ENCODE measurements at regions not wholly inside any gene's neighbourhood (a gene's known extent, or its start where the extent isn't known, plus 50 kb on each side); places are given as distances from the start of the nearest gene placed in this dataset.

GRCh38 chr2:16742026-16742425, 76.4 kb upstream of the CYRIA start:
- no peak overlapping the region for H2AFZ ChIP-seq (ENCODE audit: low read depth, low read length)
- no peaks in the 10 kb centered on the region for H3K4me1 ChIP-seq (ENCODE audit: control insufficient read depth, insufficient read depth, low read depth, low read length)
- H3K4ac ChIP-seq (ENCODE audit: low read depth in 1 of 2, low read length in 2 of 2) = no peak overlapping the region
- H3K23ac ChIP-seq (ENCODE audit: low read length in 2 of 2) = no peak overlapping the region
- no peaks in the 10 kb centered on the region for H3K9me3 ChIP-seq (ENCODE audit: control insufficient read depth, low read length)
- no peak overlapping the region for H3K4me3 ChIP-seq (ENCODE audit: insufficient read depth in 1 of 2, low read depth in 1 of 2, low read length in 2 of 2)
- H3K9ac ChIP-seq (ENCODE audit: low read length) = no peak overlapping the region
- 81% methylated on average over 1 of the region's 1 CpG for WGBS
- no peak overlapping the region for H2BK12ac ChIP-seq (ENCODE audit: low read length in 2 of 2)
- H2BK15ac ChIP-seq (ENCODE audit: low read depth, poor library complexity, severe bottlenecking) = no peak overlapping the region
- H3K27me3 ChIP-seq (ENCODE audit: control insufficient read depth in 1 of 2, insufficient read depth in 1 of 2, low read length in 2 of 2) = peaks cover 8 to 10% of the 10 kb centered on the region in 2 experiments
- no peak overlapping the region for H4K8ac ChIP-seq (ENCODE audit: low read length)
- H2BK5ac ChIP-seq (ENCODE audit: low read depth, low read length, poor library complexity, severe bottlenecking) = no peak overlapping the region
- no peak overlapping the region for H2BK120ac ChIP-seq (ENCODE audit: low read depth, low read length)
- no peak overlapping the region for H3K18ac ChIP-seq (ENCODE audit: low read depth in 1 of 2, low read length in 2 of 2)
- H3K27ac ChIP-seq (ENCODE audit: low read length, poor library complexity, severe bottlenecking) = no peak overlapping the region
- H3K4me2 ChIP-seq (ENCODE audit: low read length, poor library complexity, severe bottlenecking) = no peak overlapping the region
- H4K91ac ChIP-seq (ENCODE audit: low read length) = no peak overlapping the region
- no peaks in the 10 kb centered on the region for H3K36me3 ChIP-seq (ENCODE audit: control insufficient read depth in 1 of 2, insufficient read depth in 2 of 2, low read depth in 1 of 2, low read length in 2 of 2)
- no peak for DNase-seq
- H3K79me1 ChIP-seq (replicated peaks; ENCODE audit: low read length, poor library complexity, severe bottlenecking) = no peaks in the 10 kb centered on the region
- H3K14ac ChIP-seq (ENCODE audit: low read length in 2 of 2) = no peak overlapping the region
- H2AK5ac ChIP-seq (ENCODE audit: low read length, severe bottlenecking) = no peak overlapping the region

DNA sequence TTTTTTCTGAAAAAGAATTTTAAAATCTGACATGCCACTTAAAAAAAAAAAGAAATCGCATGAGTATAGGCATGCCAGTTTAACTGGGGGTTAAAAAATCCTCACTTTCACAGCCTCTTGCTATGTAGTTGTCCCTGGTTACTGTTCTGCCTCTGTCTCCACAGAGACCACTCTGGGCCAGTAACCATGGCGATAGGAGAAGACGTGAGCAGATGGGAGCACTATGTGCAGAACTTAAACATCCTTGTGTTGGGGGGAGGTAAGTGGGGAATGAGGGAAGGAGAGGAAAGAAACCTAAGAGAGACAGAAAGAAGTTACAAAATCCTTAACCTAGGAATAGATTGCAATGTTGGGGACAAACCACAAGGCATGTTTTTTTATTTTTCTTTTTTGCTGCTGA, 75.9 kb upstream of the CYRIA start:
- no peak overlapping the region for H3K4ac ChIP-seq (ENCODE audit: low read depth in 1 of 2, low read length in 2 of 2)
- H3K23ac ChIP-seq (ENCODE audit: low read length in 2 of 2) = no peak overlapping the region
- no peak overlapping the region for H3K18ac ChIP-seq (ENCODE audit: low read depth in 1 of 2, low read length in 2 of 2)
- no peak overlapping the region for H2AK5ac ChIP-seq (ENCODE audit: low read length, severe bottlenecking)
- H4K8ac ChIP-seq (ENCODE audit: low read length) = no peak overlapping the region
- H3K9ac ChIP-seq (ENCODE audit: low read length) = no peak overlapping the region
- no peak overlapping the region for H3K4me2 ChIP-seq (ENCODE audit: low read length, poor library complexity, severe bottlenecking)
- no peak overlapping the region for H2BK5ac ChIP-seq (ENCODE audit: low read depth, low read length, poor library complexity, severe bottlenecking)
- H2BK12ac ChIP-seq (ENCODE audit: low read length in 2 of 2) = no peak overlapping the region
- H3K79me1 ChIP-seq (replicated peaks; ENCODE audit: low read length, poor library complexity, severe bottlenecking) = no peaks in the 10 kb centered on the region
- DNase-seq = no peak
- H3K36me3 ChIP-seq (ENCODE audit: control insufficient read depth in 1 of 2, insufficient read depth in 2 of 2, low read depth in 1 of 2, low read length in 2 of 2) = no peaks in the 10 kb centered on the region
- WGBS = 86% methylated on average over 3 of the region's 3 CpGs
- no peak overlapping the region for H2BK120ac ChIP-seq (ENCODE audit: low read depth, low read length)
- no peak overlapping the region for H4K91ac ChIP-seq (ENCODE audit: low read length)
- H3K27ac ChIP-seq (ENCODE audit: low read length, poor library complexity, severe bottlenecking) = no peak overlapping the region
- H3K4me1 ChIP-seq (ENCODE audit: control insufficient read depth, insufficient read depth, low read depth, low read length) = no peaks in the 10 kb centered on the region
- no peaks in the 10 kb centered on the region for H3K9me3 ChIP-seq (ENCODE audit: control insufficient read depth, low read length)
- no peak overlapping the region for H3K4me3 ChIP-seq (ENCODE audit: insufficient read depth in 1 of 2, low read depth in 1 of 2, low read length in 2 of 2)
- H2AFZ ChIP-seq (ENCODE audit: low read depth, low read length) = no peak overlapping the region
- H2BK15ac ChIP-seq (ENCODE audit: low read depth, poor library complexity, severe bottlenecking) = no peak overlapping the region
- no peak overlapping the region for H3K14ac ChIP-seq (ENCODE audit: low read length in 2 of 2)
- H3K27me3 ChIP-seq (ENCODE audit: control insufficient read depth in 1 of 2, insufficient read depth in 1 of 2, low read length in 2 of 2) = peaks cover 4 to 10% of the 10 kb centered on the region in 2 experiments

DNA sequence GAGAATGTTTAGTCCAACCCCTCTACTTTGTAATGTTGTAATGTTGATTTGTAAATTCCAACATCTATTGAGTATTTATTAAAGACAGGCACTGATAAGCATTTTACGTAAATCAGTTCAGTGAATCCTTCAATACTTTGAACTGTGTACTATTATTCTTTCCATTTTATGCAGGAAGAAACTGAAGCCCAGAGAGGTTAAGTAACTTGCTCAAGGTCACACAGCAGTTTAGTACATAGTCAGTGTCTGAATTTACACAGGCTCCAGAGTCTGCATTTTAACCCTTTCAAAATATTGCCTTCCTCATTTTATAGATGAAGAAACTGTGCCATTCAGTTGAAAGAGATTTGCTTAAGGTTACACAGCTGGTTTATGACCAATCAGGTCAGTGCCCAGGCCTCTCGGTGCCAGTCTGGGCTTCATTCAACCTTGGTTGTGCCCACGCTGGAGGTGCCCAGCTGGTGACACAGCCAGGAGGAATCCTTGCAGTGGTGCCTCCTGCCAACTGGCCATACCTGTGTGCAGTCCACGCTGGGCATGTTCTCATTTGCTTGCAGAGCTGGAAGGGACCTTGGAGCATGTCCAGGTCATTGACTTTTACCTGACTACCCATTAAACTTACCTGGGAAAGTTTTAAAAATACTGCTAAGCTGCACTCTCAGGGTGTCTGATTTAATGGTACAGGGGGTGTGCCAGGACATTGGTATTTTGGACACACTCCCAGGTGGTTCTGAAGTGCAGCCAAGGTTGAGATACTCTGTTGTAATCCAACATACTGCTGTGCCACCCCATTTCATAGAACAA, 74.3 kb upstream of the CYRIA start:
- no peak for DNase-seq
- no peaks in the 10 kb centered on the region for H3K36me3 ChIP-seq (ENCODE audit: control insufficient read depth in 1 of 2, insufficient read depth in 2 of 2, low read depth in 1 of 2, low read length in 2 of 2)
- H2AFZ ChIP-seq (ENCODE audit: low read depth, low read length) = no peak overlapping the region
- 88% methylated on average over 3 of the region's 4 CpGs for WGBS
- H3K14ac ChIP-seq (ENCODE audit: low read length in 2 of 2) = peak overlapping the region in 1 of 2 experiments; percentile 4
- no peaks in the 10 kb centered on the region for H3K9me3 ChIP-seq (ENCODE audit: control insufficient read depth, low read length)
- H3K27me3 ChIP-seq (ENCODE audit: control insufficient read depth in 1 of 2, insufficient read depth in 1 of 2, low read length in 2 of 2) = peaks cover 4 to 10% of the 10 kb centered on the region in 2 experiments
- no peak overlapping the region for H3K4me3 ChIP-seq (ENCODE audit: insufficient read depth in 1 of 2, low read depth in 1 of 2, low read length in 2 of 2)
- H2BK12ac ChIP-seq (ENCODE audit: low read length in 2 of 2) = no peak overlapping the region
- no peak overlapping the region for H3K23ac ChIP-seq (ENCODE audit: low read length in 2 of 2)
- no peak overlapping the region for H3K4ac ChIP-seq (ENCODE audit: low read depth in 1 of 2, low read length in 2 of 2)
- no peak overlapping the region for H4K8ac ChIP-seq (ENCODE audit: low read length)
- no peak overlapping the region for H4K91ac ChIP-seq (ENCODE audit: low read length)
- H3K18ac ChIP-seq (ENCODE audit: low read depth in 1 of 2, low read length in 2 of 2) = no peak overlapping the region
- no peak overlapping the region for H2BK120ac ChIP-seq (ENCODE audit: low read depth, low read length)
- H2BK5ac ChIP-seq (ENCODE audit: low read depth, low read length, poor library complexity, severe bottlenecking) = no peak overlapping the region
- H3K27ac ChIP-seq (ENCODE audit: low read length, poor library complexity, severe bottlenecking) = no peak overlapping the region
- H3K9ac ChIP-seq (ENCODE audit: low read length) = no peak overlapping the region
- no peaks in the 10 kb centered on the region for H3K4me1 ChIP-seq (ENCODE audit: control insufficient read depth, insufficient read depth, low read depth, low read length)
- H2BK15ac ChIP-seq (ENCODE audit: low read depth, poor library complexity, severe bottlenecking) = no peak overlapping the region
- no peak overlapping the region for H2AK5ac ChIP-seq (ENCODE audit: low read length, severe bottlenecking)
- H3K79me1 ChIP-seq (replicated peaks; ENCODE audit: low read length, poor library complexity, severe bottlenecking) = no peaks in the 10 kb centered on the region
- H3K4me2 ChIP-seq (ENCODE audit: low read length, poor library complexity, severe bottlenecking) = no peak overlapping the region

DNA sequence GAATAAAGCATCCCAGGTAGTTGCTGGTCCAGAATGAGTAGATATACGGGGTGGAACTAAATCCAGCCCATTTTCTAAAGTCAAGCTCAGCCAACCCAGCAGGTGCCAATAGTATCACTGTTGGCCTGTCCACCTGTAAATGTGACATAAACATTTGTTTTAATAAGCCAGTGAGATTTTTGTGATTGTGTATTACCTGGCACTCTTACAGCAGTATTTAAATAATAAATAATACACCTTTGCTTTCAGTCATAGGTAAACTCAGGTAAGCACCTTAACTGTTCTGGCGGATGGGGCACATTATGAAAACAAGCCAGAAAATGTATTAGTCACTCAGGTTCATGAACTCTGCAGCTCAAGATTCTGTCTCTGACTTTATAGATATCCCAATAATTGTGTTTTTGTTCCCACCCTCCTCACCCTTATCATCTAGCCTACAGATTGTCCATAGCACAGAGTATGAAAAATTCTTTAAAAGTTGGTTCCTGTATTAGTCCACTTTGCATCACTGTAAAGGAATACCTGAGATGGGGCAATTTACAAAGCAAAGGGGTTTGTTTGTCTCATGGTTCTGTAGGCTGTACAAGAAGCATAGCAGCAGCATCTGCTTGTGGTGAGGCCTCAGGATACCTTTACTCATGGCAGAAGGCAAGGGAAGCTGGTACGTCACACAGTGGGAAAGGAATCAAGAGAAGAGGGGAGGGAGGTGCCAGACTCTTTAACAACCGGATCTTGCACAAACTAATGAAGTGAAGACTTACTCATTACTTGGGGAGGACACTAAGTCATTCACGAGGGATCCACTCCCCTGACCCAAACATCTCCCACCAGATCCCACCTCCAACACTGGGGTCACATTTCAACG, 73.0 kb upstream of the CYRIA start:
- no peak overlapping the region for H3K14ac ChIP-seq (ENCODE audit: low read length in 2 of 2)

More for the DNA sequence above, 73.0 kb upstream of the CYRIA start:
- DNase-seq = no peak
- no peak overlapping the region for H3K4ac ChIP-seq (ENCODE audit: low read depth in 1 of 2, low read length in 2 of 2)
- no peak overlapping the region for H2BK5ac ChIP-seq (ENCODE audit: low read depth, low read length, poor library complexity, severe bottlenecking)
- no peak overlapping the region for H2AK5ac ChIP-seq (ENCODE audit: low read length, severe bottlenecking)
- H3K18ac ChIP-seq (ENCODE audit: low read depth in 1 of 2, low read length in 2 of 2) = no peak overlapping the region
- no peaks in the 10 kb centered on the region for H3K79me1 ChIP-seq (replicated peaks; ENCODE audit: low read length, poor library complexity, severe bottlenecking)
- no peak overlapping the region for H2AFZ ChIP-seq (ENCODE audit: low read depth, low read length)
- H3K27me3 ChIP-seq (ENCODE audit: control insufficient read depth in 1 of 2, insufficient read depth in 1 of 2, low read length in 2 of 2) = peaks cover 0 to 10% of the 10 kb centered on the region in 2 experiments
- no peaks in the 10 kb centered on the region for H3K9me3 ChIP-seq (ENCODE audit: control insufficient read depth, low read length)
- H2BK15ac ChIP-seq (ENCODE audit: low read depth, poor library complexity, severe bottlenecking) = no peak overlapping the region
- no peaks in the 10 kb centered on the region for H3K36me3 ChIP-seq (ENCODE audit: control insufficient read depth in 1 of 2, insufficient read depth in 2 of 2, low read depth in 1 of 2, low read length in 2 of 2)
- 87% methylated on average over 3 of the region's 6 CpGs for WGBS
- H4K91ac ChIP-seq (ENCODE audit: low read length) = no peak overlapping the region
- H3K4me2 ChIP-seq (ENCODE audit: low read length, poor library complexity, severe bottlenecking) = no peak overlapping the region
- H3K27ac ChIP-seq (ENCODE audit: low read length, poor library complexity, severe bottlenecking) = no peak overlapping the region
- H4K8ac ChIP-seq (ENCODE audit: low read length) = no peak overlapping the region
- H3K9ac ChIP-seq (ENCODE audit: low read length) = no peak overlapping the region
- no peak overlapping the region for H3K4me3 ChIP-seq (ENCODE audit: insufficient read depth in 1 of 2, low read depth in 1 of 2, low read length in 2 of 2)
- H3K23ac ChIP-seq (ENCODE audit: low read length in 2 of 2) = no peak overlapping the region
- H3K4me1 ChIP-seq (ENCODE audit: control insufficient read depth, insufficient read depth, low read depth, low read length) = no peaks in the 10 kb centered on the region
- H2BK120ac ChIP-seq (ENCODE audit: low read depth, low read length) = no peak overlapping the region
- no peak overlapping the region for H2BK12ac ChIP-seq (ENCODE audit: low read length in 2 of 2)

All from mesenchymal stem cell (in vitro differentiated cells and primary cell).